OCI-LY3 (cell line): ENCODE measurements at regions not wholly inside any gene's neighbourhood (a gene's known extent, or its start where the extent isn't known, plus 50 kb on each side); places are given as distances from the start of the nearest gene placed in this dataset.

Experiments
- H2AFZ ChIP-seq: fragments of 200-600, 300-600 bp; shearing (Covaris generic); 2 replicates; pipeline ENCODE4 v1.6.0; 2014; ENCODE audit warnings: antibody characterized with exemption, low read depth, low read length
- H3K27ac ChIP-seq: fragments of 200-600, 300-600 bp; sonication (generic); 2 replicates; pipeline ENCODE4 v1.5.1; 2014; ENCODE audit warnings: mild to moderate bottlenecking, low read length, moderate library complexity, mixed read lengths
- H3K27me3 ChIP-seq: fragments of 200-600, 300-600 bp; sonication (generic); 2 replicates; pipeline ENCODE4 v1.6.1; 2014; ENCODE audit warnings: low read depth, low read length, mixed read lengths
- H3K36me3 ChIP-seq: fragments of 200-600, 300-600 bp; sonication (generic); replicated peaks from 2 replicates; pipeline ENCODE3; 2014; ENCODE audit warnings: low read depth, low read length, mixed read lengths
- H3K4me1 ChIP-seq: fragments of 300-600, 200-600 bp; sonication (generic); 2 replicates; pipeline ENCODE4 v1.6.1; 2014; ENCODE audit warnings: low read length, mixed read lengths
- H3K4me2 ChIP-seq: fragments of 200-600, 300-600 bp; sonication (generic); 2 replicates; pipeline ENCODE4 v1.6.1; 2014; ENCODE audit warnings: low read length, mixed read lengths
- H3K4me3 ChIP-seq: fragments of 300-600, 200-600 bp; sonication (generic); 2 replicates; pipeline ENCODE4 v1.5.1; 2014; ENCODE audit warnings: antibody characterized with exemption, mild to moderate bottlenecking, low read length, moderate library complexity
- H3K79me2 ChIP-seq: fragments of 300-600, 200-600 bp; shearing (Covaris generic); 2 replicates; pipeline ENCODE4 v1.6.1; 2014; ENCODE audit warnings: mild to moderate bottlenecking, low read length, mixed read lengths
- H3K9ac ChIP-seq: fragments of 300-600, 200-600 bp; shearing (Covaris generic); 2 replicates; pipeline ENCODE4 v1.6.0; 2014; ENCODE audit warnings: mild to moderate bottlenecking, low read length, moderate library complexity
- H3K9me3 ChIP-seq: fragments of 200-600, 300-600 bp; shearing (Covaris generic); 2 replicates; pipeline ENCODE4 v1.6.1; 2014; ENCODE audit warnings: low read length, mixed read lengths; ENCODE audit not compliant: insufficient read depth
- H4K20me1 ChIP-seq: fragments of 200-600, 300-600 bp; sonication (generic); 2 replicates; pipeline ENCODE4 v1.6.1; 2016; ENCODE audit warnings: low read length, mixed read lengths; ENCODE audit not compliant: insufficient read depth
- EZH2phosphoT487 ChIP-seq: fragments of 200-600 bp; shearing (Covaris generic); IDR thresholded peaks from 2 replicates; pipeline ENCODE4 v1.6.1; 2018; ENCODE audit warnings: antibody characterized with exemption, mixed run types, low read depth
- TF ChIP-seq, protein P1 (sequence below): fragments of 200-600, 300-600 bp; sonication (generic); IDR thresholded peaks from 2 replicates; pipeline ENCODE4 v1.5.1; 2014; ENCODE audit warnings: antibody characterized with exemption, low read length, low read depth

DNA sequence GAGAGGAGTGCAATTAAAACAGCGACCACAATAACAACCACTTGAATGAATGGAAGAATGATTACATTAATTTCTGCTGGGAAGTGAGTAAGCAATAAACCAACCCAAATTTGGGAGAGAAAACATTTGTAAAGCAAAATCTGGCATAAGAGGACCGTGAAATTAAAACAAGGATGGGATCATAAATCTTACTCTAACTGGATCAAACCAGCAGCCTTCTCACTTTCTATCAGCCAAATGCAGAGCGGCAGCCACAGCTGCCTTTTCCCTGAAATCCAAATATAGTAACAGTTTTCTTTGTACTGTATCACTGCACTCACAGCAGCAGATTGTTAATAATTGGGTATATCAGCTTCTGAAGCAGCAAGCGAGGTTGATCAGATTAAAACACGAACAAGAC lies 245.2 kb upstream of the REG3G start:
- no peak overlapping the region for H2AFZ ChIP-seq
- H3K9ac ChIP-seq, result no peak overlapping the region
- H3K27me3 ChIP-seq, result no peaks in the 10 kb centered on the region
- H3K4me3 ChIP-seq, result no peak overlapping the region
- no peaks in the 10 kb centered on the region for H3K9me3 ChIP-seq
- H3K4me2 ChIP-seq, result no peak overlapping the region
- no peaks in the 10 kb centered on the region for H3K36me3 ChIP-seq
- no peaks in the 10 kb centered on the region for H3K79me2 ChIP-seq
- no peak overlapping the region for H3K27ac ChIP-seq
- H3K4me1 ChIP-seq, result peaks cover 10% of the 10 kb centered on the region
- no peak for TF ChIP-seq EZH2phosphoT487
- TF ChIP-seq, protein P1, sequence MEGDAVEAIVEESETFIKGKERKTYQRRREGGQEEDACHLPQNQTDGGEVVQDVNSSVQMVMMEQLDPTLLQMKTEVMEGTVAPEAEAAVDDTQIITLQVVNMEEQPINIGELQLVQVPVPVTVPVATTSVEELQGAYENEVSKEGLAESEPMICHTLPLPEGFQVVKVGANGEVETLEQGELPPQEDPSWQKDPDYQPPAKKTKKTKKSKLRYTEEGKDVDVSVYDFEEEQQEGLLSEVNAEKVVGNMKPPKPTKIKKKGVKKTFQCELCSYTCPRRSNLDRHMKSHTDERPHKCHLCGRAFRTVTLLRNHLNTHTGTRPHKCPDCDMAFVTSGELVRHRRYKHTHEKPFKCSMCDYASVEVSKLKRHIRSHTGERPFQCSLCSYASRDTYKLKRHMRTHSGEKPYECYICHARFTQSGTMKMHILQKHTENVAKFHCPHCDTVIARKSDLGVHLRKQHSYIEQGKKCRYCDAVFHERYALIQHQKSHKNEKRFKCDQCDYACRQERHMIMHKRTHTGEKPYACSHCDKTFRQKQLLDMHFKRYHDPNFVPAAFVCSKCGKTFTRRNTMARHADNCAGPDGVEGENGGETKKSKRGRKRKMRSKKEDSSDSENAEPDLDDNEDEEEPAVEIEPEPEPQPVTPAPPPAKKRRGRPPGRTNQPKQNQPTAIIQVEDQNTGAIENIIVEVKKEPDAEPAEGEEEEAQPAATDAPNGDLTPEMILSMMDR, result no peak
- no peaks in the 10 kb centered on the region for H4K20me1 ChIP-seq

DNA sequence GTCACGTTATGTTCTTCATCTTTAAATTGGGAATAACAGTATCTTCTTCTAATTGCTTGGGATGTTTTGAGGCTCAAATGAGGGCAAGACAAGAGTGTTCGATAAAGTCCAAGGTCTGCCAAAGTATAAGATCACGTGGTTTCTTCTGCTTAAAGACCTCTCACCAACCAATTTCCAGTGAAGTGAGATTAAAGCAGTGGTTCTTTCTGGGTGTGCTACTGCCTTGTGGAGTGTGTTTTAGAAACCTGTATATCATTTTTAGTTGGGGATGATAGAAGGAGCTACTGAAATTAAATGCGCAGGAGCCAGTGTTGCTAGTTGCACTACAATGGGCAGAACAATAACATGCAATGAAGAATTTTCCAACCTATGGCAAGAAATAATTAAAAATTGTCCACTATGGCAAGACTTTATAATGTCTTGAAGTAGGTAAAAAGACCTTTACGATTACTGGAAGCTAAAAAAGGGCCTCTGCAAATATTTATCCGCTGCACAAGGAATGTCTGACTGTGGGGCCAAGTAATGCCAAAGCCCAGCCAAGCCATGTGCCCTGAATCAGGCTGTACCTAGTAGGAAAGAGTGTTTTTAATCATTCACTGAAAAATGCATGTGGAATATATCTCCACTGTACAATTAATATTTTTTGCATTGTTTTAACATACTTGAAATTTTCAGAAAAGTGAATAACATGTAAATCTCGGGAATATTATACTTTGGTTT lies 244.5 kb upstream of the REG3G start:
- TF ChIP-seq, protein P1, result no peak
- TF ChIP-seq EZH2phosphoT487, result no peak
- Histone ChIP-seq H2AFZ (no peak overlapping the region), H3K79me2 (no peaks in the 10 kb centered on the region), H4K20me1 (no peaks in the 10 kb centered on the region), H3K4me1 (peaks cover 10% of the 10 kb centered on the region), H3K4me3 (no peak overlapping the region), H3K27ac (no peak overlapping the region), H3K27me3 (no peaks in the 10 kb centered on the region), H3K9ac (no peak overlapping the region), H3K36me3 (no peaks in the 10 kb centered on the region), H3K9me3 (no peaks in the 10 kb centered on the region), H3K4me2 (no peak overlapping the region)

DNA sequence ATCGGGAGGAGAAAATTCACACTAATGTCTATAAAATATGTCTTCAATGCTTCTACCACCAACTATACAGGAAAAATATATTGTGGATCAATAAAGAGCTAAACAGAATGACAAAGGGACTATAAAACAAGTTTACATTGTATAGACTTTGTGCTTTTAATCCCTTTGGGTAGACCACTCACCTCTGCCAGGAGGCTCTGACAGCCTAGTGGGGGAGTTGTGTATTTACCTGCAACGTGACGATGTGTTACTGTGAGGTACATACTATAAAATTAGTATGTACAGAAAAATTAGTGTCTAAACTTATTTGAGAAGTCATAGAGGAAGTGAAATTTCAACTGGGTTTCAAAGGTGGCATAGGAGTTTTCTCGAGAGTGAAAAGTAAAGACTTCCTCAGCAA lies 243.3 kb upstream of the REG3G start:
- H3K4me1 ChIP-seq, result peaks cover 10% of the 10 kb centered on the region
- H3K27me3 ChIP-seq, result no peaks in the 10 kb centered on the region
- H3K79me2 ChIP-seq, result no peaks in the 10 kb centered on the region
- H2AFZ ChIP-seq, result no peak overlapping the region
- TF ChIP-seq EZH2phosphoT487, result no peak
- TF ChIP-seq, protein P1, result no peak
- H3K9ac ChIP-seq, result no peak overlapping the region
- H3K27ac ChIP-seq, result no peak overlapping the region
- H3K9me3 ChIP-seq, result no peaks in the 10 kb centered on the region
- H4K20me1 ChIP-seq, result no peaks in the 10 kb centered on the region
- no peaks in the 10 kb centered on the region for H3K36me3 ChIP-seq
- peak overlapping the region; percentile 29; the same call in 1 of the 2 replicates for H3K4me2 ChIP-seq
- no peak overlapping the region for H3K4me3 ChIP-seq

DNA sequence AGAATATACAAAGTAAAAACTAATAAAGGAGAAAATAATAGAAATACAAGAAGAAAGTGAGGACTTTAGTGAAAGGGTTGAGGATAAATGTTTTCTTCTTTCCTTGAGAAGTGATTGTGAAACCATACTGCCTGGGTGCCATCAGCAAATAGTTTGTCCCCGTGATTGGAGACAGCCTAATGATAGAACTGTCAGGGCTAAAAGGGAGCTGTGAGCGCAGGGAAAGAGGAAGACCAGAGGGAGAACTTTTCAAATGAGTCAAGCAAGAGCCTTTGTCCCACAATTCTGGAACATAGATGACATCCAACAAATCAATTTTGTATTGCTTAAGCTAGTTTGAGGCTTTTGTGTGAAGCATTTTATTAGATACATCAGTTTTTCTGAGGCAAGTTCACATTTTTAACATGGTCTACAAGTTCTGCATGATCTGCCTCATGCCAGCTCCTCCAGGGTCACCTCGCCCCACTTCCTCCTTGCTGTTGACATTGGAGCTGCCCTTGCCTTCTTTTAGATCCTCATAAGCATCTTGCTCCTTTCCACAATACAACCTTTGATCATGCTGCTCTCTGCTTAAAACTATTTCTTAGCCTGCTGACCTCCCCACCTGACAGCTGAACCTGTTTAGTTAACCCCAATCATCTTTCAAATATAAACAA lies 213.4 kb upstream of the REG3G start:
- Histone ChIP-seq H3K4me3 (no peak overlapping the region), H3K9me3 (no peaks in the 10 kb centered on the region), H3K4me1 (no peaks in the 10 kb centered on the region), H3K79me2 (no peaks in the 10 kb centered on the region), H3K9ac (no peak overlapping the region), H2AFZ (no peak overlapping the region), H3K36me3 (no peaks in the 10 kb centered on the region), H4K20me1 (no peaks in the 10 kb centered on the region), H3K4me2 (no peak overlapping the region), H3K27me3 (no peaks in the 10 kb centered on the region), H3K27ac (no peak overlapping the region)
- TF ChIP-seq, protein P1, result no peak
- no peak for TF ChIP-seq EZH2phosphoT487
